Ectodermal cell (in vitro differentiated cells): ENCODE measurements at regions not wholly inside any gene's neighbourhood (a gene's known extent, or its start where the extent isn't known, plus 50 kb on each side); places are given as distances from the start of the nearest gene placed in this dataset.

Source experiments
- H3K27ac ChIP-seq: 2 replicates; pipeline ENCODE4 v1.7.0; 2013; ENCODE audit warnings: mild to moderate bottlenecking, low read depth, low read length; ENCODE audit not compliant: insufficient read depth, poor library complexity, severe bottlenecking
- H3K27me3 ChIP-seq: 2 replicates; pipeline ENCODE4 v1.7.0; 2013; ENCODE audit warnings: mild to moderate bottlenecking, low read length; ENCODE audit not compliant: insufficient read depth, control insufficient read depth, poor library complexity, severe bottlenecking
- H3K36me3 ChIP-seq: one replicate; pipeline ENCODE4 v1.7.0; 2013; ENCODE audit warnings: low read length; ENCODE audit not compliant: control insufficient read depth, insufficient read depth
- H3K4me1 ChIP-seq: one replicate; pipeline ENCODE4 v1.7.0; 2013; ENCODE audit warnings: low read length; ENCODE audit not compliant: control insufficient read depth, insufficient read depth
- H3K4me3 ChIP-seq: 2 replicates; pipeline ENCODE4 v1.7.0; 2013; ENCODE audit warnings: low read depth, low read length, control low read depth; ENCODE audit not compliant: insufficient read depth
- H3K9me3 ChIP-seq: 2 replicates; pipeline ENCODE4 v1.7.0; 2013; ENCODE audit warnings: mild to moderate bottlenecking, low read length, moderate library complexity; ENCODE audit not compliant: control insufficient read depth
- WGBS, 2 experiments: methylation state at CpG; one replicate each; pipeline ENCODE4 v1.1.7; 2013; ENCODE audit warnings: missing lambda C conversion rate in 2 of 2; 5-methylcytosine and 5-hydroxymethylcytosine counted together

GRCh38 chr6:145294942-145295341, 440.4 kb downstream of the EPM2A start:
- H3K36me3 ChIP-seq = no peaks in the 10 kb centered on the region
- 91 to 97% methylated on average over 4 of the region's 4 CpGs for WGBS, 2 experiments

GRCh38 chr6:145295746-145296145, 439.6 kb downstream of the EPM2A start:
- no peaks in the 10 kb centered on the region for H3K9me3 ChIP-seq
- 87 to 93% methylated on average over 2 of the region's 2 CpGs for WGBS, 2 experiments
- H3K4me1 ChIP-seq = no peaks in the 10 kb centered on the region
- H3K36me3 ChIP-seq = no peaks in the 10 kb centered on the region
- H3K4me3 ChIP-seq = no peak overlapping the region
- H3K27me3 ChIP-seq = no peaks in the 10 kb centered on the region
- H3K27ac ChIP-seq = no peak overlapping the region

More at GRCh38 chr6:145294942-145295341, 440.4 kb downstream of the EPM2A start:
- Histone ChIP-seq H3K4me3 (no peak overlapping the region), H3K27ac (no peak overlapping the region), H3K9me3 (no peaks in the 10 kb centered on the region), H3K4me1 (no peaks in the 10 kb centered on the region), H3K27me3 (no peaks in the 10 kb centered on the region)

- H3K36me3 ChIP-seq = no peaks in the 10 kb centered on the region
- H3K9me3 ChIP-seq = no peaks in the 10 kb centered on the region
- no peaks in the 10 kb centered on the region for H3K27me3 ChIP-seq
- no peak overlapping the region for H3K27ac ChIP-seq
- H3K4me1 ChIP-seq = no peaks in the 10 kb centered on the region
- no peak overlapping the region for H3K4me3 ChIP-seq
- no CpG with 5 or more reads among the region's 1 CpG for WGBS, 2 experiments
Measured at GRCh38 chr6:145305670-145306069, 429.6 kb downstream of the EPM2A start.

- H3K27ac ChIP-seq = no peak overlapping the region
- 94 to 99% methylated on average over 5 of the region's 5 CpGs for WGBS, 2 experiments
- H3K9me3 ChIP-seq = no peaks in the 10 kb centered on the region
- H3K27me3 ChIP-seq = no peaks in the 10 kb centered on the region
- no peaks in the 10 kb centered on the region for H3K4me1 ChIP-seq
- H3K36me3 ChIP-seq = no peaks in the 10 kb centered on the region
- H3K4me3 ChIP-seq = no peak overlapping the region
Measured at GRCh38 chr6:145306489-145306888, 428.8 kb downstream of the EPM2A start.

GRCh38 chr6:145309842-145310535, 425.3 kb downstream of the EPM2A start:
- Histone ChIP-seq H3K27ac (no peak overlapping the region), H3K4me3 (no peak overlapping the region), H3K9me3 (no peaks in the 10 kb centered on the region), H3K36me3 (no peaks in the 10 kb centered on the region), H3K4me1 (no peaks in the 10 kb centered on the region), H3K27me3 (no peaks in the 10 kb centered on the region)
- 92 to 94% methylated on average over 2 to 3 of the region's 3 CpGs for WGBS, 2 experiments

GRCh38 chr6:145312481-145312880, 422.8 kb downstream of the EPM2A start:
- Histone ChIP-seq H3K9me3 (no peaks in the 10 kb centered on the region), H3K27me3 (no peaks in the 10 kb centered on the region), H3K36me3 (no peaks in the 10 kb centered on the region), H3K27ac (no peak overlapping the region), H3K4me1 (no peaks in the 10 kb centered on the region), H3K4me3 (no peak overlapping the region)
- WGBS, 2 experiments = 97 to 98% methylated on average over 7 of the region's 7 CpGs

GRCh38 chr6:145313041-145313855, 422.1 kb downstream of the EPM2A start:
- no peaks in the 10 kb centered on the region for H3K4me1 ChIP-seq
- no peaks in the 10 kb centered on the region for H3K27me3 ChIP-seq
- no peaks in the 10 kb centered on the region for H3K9me3 ChIP-seq
- no peak overlapping the region for H3K27ac ChIP-seq
- H3K4me3 ChIP-seq = no peak overlapping the region
- H3K36me3 ChIP-seq = no peaks in the 10 kb centered on the region
- 79 to 94% methylated on average over 1 of the region's 1 CpG for whole genome bisulfite sequencing, 2 experiments

- Histone ChIP-seq H3K9me3 (no peaks in the 10 kb centered on the region), H3K4me1 (no peaks in the 10 kb centered on the region), H3K36me3 (no peaks in the 10 kb centered on the region), H3K27me3 (no peaks in the 10 kb centered on the region), H3K27ac (no peak overlapping the region), H3K4me3 (no peak overlapping the region)
- WGBS, 2 experiments = 61 to 68% methylated on average over 3 of the region's 3 CpGs
Measured at GRCh38 chr6:145315982-145316600, 419.2 kb downstream of the EPM2A start.

- no peaks in the 10 kb centered on the region for H3K36me3 ChIP-seq
- H3K4me3 ChIP-seq = no peak overlapping the region
- H3K9me3 ChIP-seq = no peaks in the 10 kb centered on the region
- no peaks in the 10 kb centered on the region for H3K4me1 ChIP-seq
- H3K27me3 ChIP-seq = no peaks in the 10 kb centered on the region
- H3K27ac ChIP-seq = no peak overlapping the region
Measured at GRCh38 chr6:145318952-145319351, 416.4 kb downstream of the EPM2A start.

GRCh38 chr6:145319605-145320004, 415.7 kb downstream of the EPM2A start:
- WGBS, 2 experiments = 94 to 100% methylated on average over 1 to 2 of the region's 2 CpGs
- no peak overlapping the region for H3K4me3 ChIP-seq
- no peaks in the 10 kb centered on the region for H3K4me1 ChIP-seq
- no peak overlapping the region for H3K27ac ChIP-seq
- H3K36me3 ChIP-seq = no peaks in the 10 kb centered on the region
- H3K9me3 ChIP-seq = no peaks in the 10 kb centered on the region
- H3K27me3 ChIP-seq = no peaks in the 10 kb centered on the region
